ENCODE measurements at regions not wholly inside any gene's neighbourhood (a gene's known extent, or its start where the extent isn't known, plus 50 kb on each side); places are given as distances from the start of the nearest gene placed in this dataset.

DNA sequence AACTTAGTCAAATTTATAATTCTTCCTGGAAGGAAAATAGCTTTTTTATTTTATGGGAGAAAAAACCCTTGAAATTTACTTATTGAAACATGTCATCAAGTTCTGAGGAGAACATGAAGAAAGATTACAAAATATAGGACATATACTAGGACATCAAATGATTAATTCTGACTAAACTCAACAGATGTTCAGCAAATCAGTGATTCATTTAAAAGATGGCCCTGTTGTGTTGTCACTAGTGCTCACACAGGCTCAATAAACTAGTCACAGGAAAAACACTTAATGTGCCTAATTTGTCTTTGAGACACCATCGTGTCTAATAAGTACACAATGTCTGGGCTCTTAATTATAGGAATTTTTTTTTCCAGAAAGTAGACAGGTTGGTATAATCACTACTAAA lies 223.8 kb upstream of the TMTC4 start:
- TF ChIP-seq, protein P1, sequence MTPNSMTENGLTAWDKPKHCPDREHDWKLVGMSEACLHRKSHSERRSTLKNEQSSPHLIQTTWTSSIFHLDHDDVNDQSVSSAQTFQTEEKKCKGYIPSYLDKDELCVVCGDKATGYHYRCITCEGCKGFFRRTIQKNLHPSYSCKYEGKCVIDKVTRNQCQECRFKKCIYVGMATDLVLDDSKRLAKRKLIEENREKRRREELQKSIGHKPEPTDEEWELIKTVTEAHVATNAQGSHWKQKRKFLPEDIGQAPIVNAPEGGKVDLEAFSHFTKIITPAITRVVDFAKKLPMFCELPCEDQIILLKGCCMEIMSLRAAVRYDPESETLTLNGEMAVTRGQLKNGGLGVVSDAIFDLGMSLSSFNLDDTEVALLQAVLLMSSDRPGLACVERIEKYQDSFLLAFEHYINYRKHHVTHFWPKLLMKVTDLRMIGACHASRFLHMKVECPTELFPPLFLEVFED (CRISPR knock-in tag; conservative IDR thresholded peaks at IDR 0.05), result no peak
- TF ChIP-seq, protein P2, sequence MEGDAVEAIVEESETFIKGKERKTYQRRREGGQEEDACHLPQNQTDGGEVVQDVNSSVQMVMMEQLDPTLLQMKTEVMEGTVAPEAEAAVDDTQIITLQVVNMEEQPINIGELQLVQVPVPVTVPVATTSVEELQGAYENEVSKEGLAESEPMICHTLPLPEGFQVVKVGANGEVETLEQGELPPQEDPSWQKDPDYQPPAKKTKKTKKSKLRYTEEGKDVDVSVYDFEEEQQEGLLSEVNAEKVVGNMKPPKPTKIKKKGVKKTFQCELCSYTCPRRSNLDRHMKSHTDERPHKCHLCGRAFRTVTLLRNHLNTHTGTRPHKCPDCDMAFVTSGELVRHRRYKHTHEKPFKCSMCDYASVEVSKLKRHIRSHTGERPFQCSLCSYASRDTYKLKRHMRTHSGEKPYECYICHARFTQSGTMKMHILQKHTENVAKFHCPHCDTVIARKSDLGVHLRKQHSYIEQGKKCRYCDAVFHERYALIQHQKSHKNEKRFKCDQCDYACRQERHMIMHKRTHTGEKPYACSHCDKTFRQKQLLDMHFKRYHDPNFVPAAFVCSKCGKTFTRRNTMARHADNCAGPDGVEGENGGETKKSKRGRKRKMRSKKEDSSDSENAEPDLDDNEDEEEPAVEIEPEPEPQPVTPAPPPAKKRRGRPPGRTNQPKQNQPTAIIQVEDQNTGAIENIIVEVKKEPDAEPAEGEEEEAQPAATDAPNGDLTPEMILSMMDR (IDR thresholded peaks at IDR 0.05 in 2 of 3, conservative IDR thresholded peaks at IDR 0.05 in 1 of 3; ENCODE audit: insufficient read depth in 2 of 3, low read depth in 1 of 3, low read length in 3 of 3), result no peak
- TF ChIP-seq, protein P3, sequence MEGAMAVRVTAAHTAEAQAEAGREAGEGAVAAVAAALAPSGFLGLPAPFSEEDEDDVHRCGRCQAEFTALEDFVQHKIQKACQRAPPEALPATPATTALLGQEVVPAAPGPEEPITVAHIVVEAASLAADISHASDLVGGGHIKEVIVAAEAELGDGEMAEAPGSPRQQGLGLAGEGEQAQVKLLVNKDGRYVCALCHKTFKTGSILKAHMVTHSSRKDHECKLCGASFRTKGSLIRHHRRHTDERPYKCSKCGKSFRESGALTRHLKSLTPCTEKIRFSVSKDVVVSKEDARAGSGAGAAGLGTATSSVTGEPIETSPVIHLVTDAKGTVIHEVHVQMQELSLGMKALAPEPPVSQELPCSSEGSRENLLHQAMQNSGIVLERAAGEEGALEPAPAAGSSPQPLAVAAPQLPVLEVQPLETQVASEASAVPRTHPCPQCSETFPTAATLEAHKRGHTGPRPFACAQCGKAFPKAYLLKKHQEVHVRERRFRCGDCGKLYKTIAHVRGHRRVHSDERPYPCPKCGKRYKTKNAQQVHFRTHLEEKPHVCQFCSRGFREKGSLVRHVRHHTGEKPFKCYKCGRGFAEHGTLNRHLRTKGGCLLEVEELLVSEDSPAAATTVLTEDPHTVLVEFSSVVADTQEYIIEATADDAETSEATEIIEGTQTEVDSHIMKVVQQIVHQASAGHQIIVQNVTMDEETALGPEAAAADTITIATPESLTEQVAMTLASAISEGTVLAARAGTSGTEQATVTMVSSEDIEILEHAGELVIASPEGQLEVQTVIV (CRISPR knock-in tag; IDR thresholded peaks at IDR 0.05; ENCODE audit: borderline replicate concordance), result no peak
- TF ChIP-seq, protein P4, sequence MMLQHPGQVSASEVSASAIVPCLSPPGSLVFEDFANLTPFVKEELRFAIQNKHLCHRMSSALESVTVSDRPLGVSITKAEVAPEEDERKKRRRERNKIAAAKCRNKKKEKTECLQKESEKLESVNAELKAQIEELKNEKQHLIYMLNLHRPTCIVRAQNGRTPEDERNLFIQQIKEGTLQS (IDR thresholded peaks at IDR 0.05), result no peak
- TF ChIP-seq, protein P4 (CRISPR knock-in tag; conservative IDR thresholded peaks at IDR 0.05), result no peak
- TF ChIP-seq L3MBTL2 (IDR thresholded peaks at IDR 0.05) (no peak), POLR2A (conservative IDR thresholded peaks at IDR 0.05) (no peak), FOXJ2 (tag; IDR thresholded peaks at IDR 0.05) (no peak), KLF6 (CRISPR knock-in tag; IDR thresholded peaks at IDR 0.05; ENCODE audit: borderline replicate concordance) (no peak), CHD4 (IDR thresholded peaks at IDR 0.05; ENCODE audit: insufficient read depth, insufficient replicate concordance, low read depth, low read length, poor library complexity, severe bottlenecking) (no peak), POLR2AphosphoS5 (IDR thresholded peaks at IDR 0.05; ENCODE audit: control insufficient read depth, insufficient read depth, low read depth, low read length) (no peak), RCOR1 (IDR thresholded peaks at IDR 0.05; ENCODE audit: borderline replicate concordance in 1 of 2, low read depth in 2 of 2, low read length in 2 of 2) (no peak), NRF1 (conservative IDR thresholded peaks at IDR 0.05 in 1 of 2, IDR thresholded peaks at IDR 0.05 in 1 of 2) (no peak)
- TF ChIP-seq, protein P5, sequence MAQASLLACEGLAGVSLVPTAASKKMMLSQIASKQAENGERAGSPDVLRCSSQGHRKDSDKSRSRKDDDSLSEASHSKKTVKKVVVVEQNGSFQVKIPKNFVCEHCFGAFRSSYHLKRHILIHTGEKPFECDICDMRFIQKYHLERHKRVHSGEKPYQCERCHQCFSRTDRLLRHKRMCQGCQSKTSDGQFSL (CRISPR knock-in tag; IDR thresholded peaks at IDR 0.05), result no peak
- TF ChIP-seq, protein P5 (tag; IDR thresholded peaks at IDR 0.05), result no peak
